GM23338 (cell line): ENCODE measurements at regions not wholly inside any gene's neighbourhood (a gene's known extent, or its start where the extent isn't known, plus 50 kb on each side); places are given as distances from the start of the nearest gene placed in this dataset.

Source experiments
- ATAC-seq: fragments of 200-7000 bp; cut with Tn5 transposase; 3 replicates; pipeline ENCODE4 v1.9.1; 2020
- DNase-seq: peaks from one replicate; pipeline ENCODE4 v3.0.0-alpha.2; 2015; ENCODE audit warnings: low spot score
- H2AFZ ChIP-seq: fragments of 200-600 bp; sonication (generic); 2 replicates; pipeline ENCODE4 v1.8.0; 2016; ENCODE audit warnings: antibody characterized with exemption, mild to moderate bottlenecking, moderate library complexity
- H3F3A ChIP-seq: fragments of 200-600 bp; sonication (generic); replicated peaks from 2 replicates; pipeline ENCODE4 v1.8.0; 2017; ENCODE audit warnings: antibody characterized with exemption, mixed run types, low read depth
- H3K27ac ChIP-seq: fragments of 200-600 bp; sonication (generic); 2 replicates; pipeline ENCODE4 v1.6.1; 2016; ENCODE audit warnings: low read depth
- H3K27me3 ChIP-seq: fragments of 200-600 bp; sonication (generic); 2 replicates; pipeline ENCODE4 v1.8.0; 2016; ENCODE audit warnings: mild to moderate bottlenecking, mixed run types, moderate library complexity; ENCODE audit not compliant: insufficient read depth
- H3K36me3 ChIP-seq: fragments of 200-600 bp; sonication (generic); 2 replicates; pipeline ENCODE4 v1.8.0; 2016; ENCODE audit warnings: mild to moderate bottlenecking; ENCODE audit not compliant: insufficient read depth
- H3K4me1 ChIP-seq: fragments of 200-600 bp; sonication (generic); 2 replicates; pipeline ENCODE4 v1.8.0; 2016; ENCODE audit warnings: mild to moderate bottlenecking, moderate library complexity; ENCODE audit not compliant: insufficient read depth
- H3K4me2 ChIP-seq: fragments of 200-600 bp; sonication (generic); 2 replicates; pipeline ENCODE4 v1.7.1; 2017; ENCODE audit warnings: mixed run types
- H3K4me3 ChIP-seq: fragments of 200-600 bp; sonication (generic); 2 replicates; pipeline ENCODE4 v1.6.1; 2016; ENCODE audit warnings: mixed run types
- H3K79me2 ChIP-seq: fragments of 200-600 bp; sonication (generic); replicated peaks from 2 replicates; pipeline ENCODE4 v1.8.0; 2017; ENCODE audit warnings: mild to moderate bottlenecking; ENCODE audit not compliant: insufficient read depth
- H3K9me2 ChIP-seq: fragments of 200-600 bp; sonication (generic); 2 replicates; pipeline ENCODE4 v1.8.0; 2017; ENCODE audit not compliant: insufficient read depth
- H4K20me1 ChIP-seq: fragments of 200-600 bp; sonication (generic); replicated peaks from 2 replicates; pipeline ENCODE4 v1.8.0; 2017; ENCODE audit warnings: mild to moderate bottlenecking; ENCODE audit not compliant: insufficient read depth
- H3K27ac Mint-ChIP-seq: 2 replicates; pipeline ENCODE4 v1.8.0; 2020; ENCODE audit warnings: inconsistent platforms, mild to moderate bottlenecking, moderate library complexity, mixed read lengths
- H3K27me3 Mint-ChIP-seq: 3 replicates; pipeline ENCODE4 v1.8.0; 2022; ENCODE audit warnings: low read depth, mild to moderate bottlenecking, moderate library complexity, mixed read lengths, inconsistent platforms; ENCODE audit not compliant: insufficient read depth, poor library complexity
- H3K36me3 Mint-ChIP-seq: 3 replicates; pipeline ENCODE4 v1.8.0; 2021; ENCODE audit warnings: low read depth, mild to moderate bottlenecking, inconsistent platforms, moderate library complexity, mixed read lengths
- H3K4me1 Mint-ChIP-seq: 3 replicates; pipeline ENCODE4 v1.8.0; 2020; ENCODE audit warnings: mild to moderate bottlenecking, inconsistent platforms, mixed read lengths
- H3K4me3 Mint-ChIP-seq: 3 replicates; pipeline ENCODE4 v1.8.0; 2021; ENCODE audit warnings: moderate library complexity, mild to moderate bottlenecking, inconsistent platforms, mixed read lengths
- H3K9me3 Mint-ChIP-seq: 3 replicates; pipeline ENCODE4 v1.8.0; 2020; ENCODE audit warnings: moderate library complexity, mild to moderate bottlenecking, inconsistent platforms, mixed read lengths
- CREB1 ChIP-seq: fragments of 250-450 bp; sonication (Bioruptor Pico); IDR thresholded peaks from 2 replicates; pipeline ENCODE4 v1.5.0; 2020; ENCODE audit warnings: low read depth, mild to moderate bottlenecking, moderate library complexity
- EZH2 ChIP-seq: fragments of 200-600 bp; sonication (generic); IDR thresholded peaks from one replicate; pipeline ENCODE4 v1.8.0; 2017; ENCODE audit warnings: antibody characterized with exemption, mild to moderate bottlenecking, low read depth; ENCODE audit not compliant: unreplicated experiment
- JUNB ChIP-seq: IDR thresholded peaks from one replicate; pipeline ENCODE4 v1.6.1; 2016; ENCODE audit warnings: antibody characterized with exemption; ENCODE audit not compliant: unreplicated experiment
- NANOG ChIP-seq: IDR thresholded peaks from 2 replicates; pipeline ENCODE4 v1.6.1; 2016; ENCODE audit warnings: antibody characterized with exemption, borderline replicate concordance
- POLR2AphosphoS5 ChIP-seq: IDR thresholded peaks from 2 replicates; pipeline ENCODE4 v1.6.1; 2016; ENCODE audit warnings: antibody characterized with exemption, low read depth
- STAT1 ChIP-seq: IDR thresholded peaks from one replicate; pipeline ENCODE4 v1.6.1; 2016; ENCODE audit warnings: antibody characterized with exemption; ENCODE audit not compliant: unreplicated experiment
- ZNF114 ChIP-seq: fragments of 250-450 bp; sonication (Bioruptor Pico); IDR thresholded peaks from 2 replicates; pipeline ENCODE4 v1.5.0; 2020; ENCODE audit warnings: mild to moderate bottlenecking, moderate library complexity
- ZNF331 ChIP-seq: fragments of 250-450 bp; sonication (Bioruptor Pico); IDR thresholded peaks from 2 replicates; pipeline ENCODE4 v1.5.0; 2020; ENCODE audit warnings: low read depth, mild to moderate bottlenecking, moderate library complexity
- ZNF462 ChIP-seq: fragments of 250-450 bp; sonication (Bioruptor Pico); IDR thresholded peaks from 2 replicates; pipeline ENCODE4 v1.5.0; 2020; ENCODE audit warnings: mild to moderate bottlenecking, moderate library complexity
- TF ChIP-seq, protein P1 (sequence below): IDR thresholded peaks from one replicate; pipeline ENCODE4 v1.6.1; 2018; ENCODE audit warnings: antibody characterized with exemption; ENCODE audit not compliant: unreplicated experiment
- TF ChIP-seq, protein P2 (sequence below): IDR thresholded peaks from 2 replicates; pipeline ENCODE4 v1.6.1; 2016; ENCODE audit warnings: antibody characterized with exemption

DNA sequence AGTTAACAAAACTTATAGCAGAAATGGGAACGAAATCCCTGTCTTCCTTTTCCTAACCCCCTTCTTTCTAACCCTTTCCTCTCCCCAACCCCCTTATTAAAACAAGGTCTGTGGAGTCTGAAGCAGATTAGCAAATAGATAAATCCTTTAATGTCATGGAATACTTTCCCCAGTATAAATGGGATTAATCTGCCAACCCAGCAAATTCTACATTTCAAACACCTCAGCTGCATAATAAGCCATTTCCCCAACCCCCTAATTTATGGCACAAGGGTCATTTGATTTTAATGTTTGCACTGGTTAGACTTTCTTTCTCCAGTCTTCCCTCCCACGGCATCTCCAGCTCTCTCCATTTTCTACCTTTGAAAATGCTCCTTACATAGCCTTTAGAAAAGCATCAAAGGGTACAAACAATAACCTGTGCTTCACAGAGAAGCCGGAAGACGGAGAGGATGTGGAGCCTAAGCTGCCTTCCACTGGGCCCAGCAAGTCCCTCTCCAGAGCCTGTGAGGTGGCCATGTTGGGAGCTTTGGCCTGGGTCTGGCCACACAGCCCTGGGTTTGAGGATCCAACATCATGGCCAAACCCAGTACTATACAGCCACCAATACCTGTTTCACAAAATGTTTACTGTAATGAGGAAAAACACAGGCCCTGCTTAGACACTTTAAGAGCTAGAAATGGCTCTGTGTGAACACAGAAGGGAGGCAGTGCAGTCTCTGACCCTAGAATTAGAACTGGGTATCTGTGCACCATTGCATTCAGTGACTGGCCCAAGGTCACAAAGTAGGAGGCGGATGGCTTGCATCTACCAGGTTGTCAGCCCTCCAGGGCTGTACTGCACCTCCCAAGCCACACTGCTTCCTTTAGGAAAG is 56.9 kb upstream of the SPRY1 start:
- peaks cover 12% of the 10 kb centered on the region for H3K36me3 Mint-ChIP-seq
- TF ChIP-seq, protein P1, sequence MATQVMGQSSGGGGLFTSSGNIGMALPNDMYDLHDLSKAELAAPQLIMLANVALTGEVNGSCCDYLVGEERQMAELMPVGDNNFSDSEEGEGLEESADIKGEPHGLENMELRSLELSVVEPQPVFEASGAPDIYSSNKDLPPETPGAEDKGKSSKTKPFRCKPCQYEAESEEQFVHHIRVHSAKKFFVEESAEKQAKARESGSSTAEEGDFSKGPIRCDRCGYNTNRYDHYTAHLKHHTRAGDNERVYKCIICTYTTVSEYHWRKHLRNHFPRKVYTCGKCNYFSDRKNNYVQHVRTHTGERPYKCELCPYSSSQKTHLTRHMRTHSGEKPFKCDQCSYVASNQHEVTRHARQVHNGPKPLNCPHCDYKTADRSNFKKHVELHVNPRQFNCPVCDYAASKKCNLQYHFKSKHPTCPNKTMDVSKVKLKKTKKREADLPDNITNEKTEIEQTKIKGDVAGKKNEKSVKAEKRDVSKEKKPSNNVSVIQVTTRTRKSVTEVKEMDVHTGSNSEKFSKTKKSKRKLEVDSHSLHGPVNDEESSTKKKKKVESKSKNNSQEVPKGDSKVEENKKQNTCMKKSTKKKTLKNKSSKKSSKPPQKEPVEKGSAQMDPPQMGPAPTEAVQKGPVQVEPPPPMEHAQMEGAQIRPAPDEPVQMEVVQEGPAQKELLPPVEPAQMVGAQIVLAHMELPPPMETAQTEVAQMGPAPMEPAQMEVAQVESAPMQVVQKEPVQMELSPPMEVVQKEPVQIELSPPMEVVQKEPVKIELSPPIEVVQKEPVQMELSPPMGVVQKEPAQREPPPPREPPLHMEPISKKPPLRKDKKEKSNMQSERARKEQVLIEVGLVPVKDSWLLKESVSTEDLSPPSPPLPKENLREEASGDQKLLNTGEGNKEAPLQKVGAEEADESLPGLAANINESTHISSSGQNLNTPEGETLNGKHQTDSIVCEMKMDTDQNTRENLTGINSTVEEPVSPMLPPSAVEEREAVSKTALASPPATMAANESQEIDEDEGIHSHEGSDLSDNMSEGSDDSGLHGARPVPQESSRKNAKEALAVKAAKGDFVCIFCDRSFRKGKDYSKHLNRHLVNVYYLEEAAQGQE: no peak
- TF ChIP-seq ZNF114 (CRISPR knock-in tag) (no peak), NANOG (no peak), ZNF462 (no peak), JUNB (no peak), STAT1 (no peak), CREB1 (CRISPR knock-in tag) (no peak), EZH2 (no peak), POLR2AphosphoS5 (no peak), ZNF331 (CRISPR knock-in tag) (no peak)
- TF ChIP-seq, protein P2, sequence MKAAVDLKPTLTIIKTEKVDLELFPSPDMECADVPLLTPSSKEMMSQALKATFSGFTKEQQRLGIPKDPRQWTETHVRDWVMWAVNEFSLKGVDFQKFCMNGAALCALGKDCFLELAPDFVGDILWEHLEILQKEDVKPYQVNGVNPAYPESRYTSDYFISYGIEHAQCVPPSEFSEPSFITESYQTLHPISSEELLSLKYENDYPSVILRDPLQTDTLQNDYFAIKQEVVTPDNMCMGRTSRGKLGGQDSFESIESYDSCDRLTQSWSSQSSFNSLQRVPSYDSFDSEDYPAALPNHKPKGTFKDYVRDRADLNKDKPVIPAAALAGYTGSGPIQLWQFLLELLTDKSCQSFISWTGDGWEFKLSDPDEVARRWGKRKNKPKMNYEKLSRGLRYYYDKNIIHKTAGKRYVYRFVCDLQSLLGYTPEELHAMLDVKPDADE: no peak
- Histone ChIP-seq H4K20me1 (no peaks in the 10 kb centered on the region), H3F3A (no peaks in the 10 kb centered on the region), H3K4me3 (no peak overlapping the region), H3K9me2 (peaks cover 4% of the 10 kb centered on the region; the same call in 1 of the 2 replicates), H3K4me1 (peaks cover 10% of the 10 kb centered on the region; the same call in 1 of the 2 replicates), H2AFZ (peak overlapping the region; percentile 84), H3K36me3 (no peaks in the 10 kb centered on the region), H3K79me2 (no peaks in the 10 kb centered on the region), H3K4me2 (no peak overlapping the region), H3K27me3 (no peaks in the 10 kb centered on the region), H3K27ac (no peak overlapping the region)
- DNase-seq (no peak), ATAC-seq (no peak; the same call in 2 of the 3 replicates)
- no peak overlapping the region for H3K27ac Mint-ChIP-seq
- H3K27me3 Mint-ChIP-seq: peaks cover 9% of the 10 kb centered on the region
- peaks cover 17% of the 10 kb centered on the region for H3K9me3 Mint-ChIP-seq
- H3K4me1 Mint-ChIP-seq: peaks cover 19% of the 10 kb centered on the region
- H3K4me3 Mint-ChIP-seq: no peak overlapping the region
